HUDEP-2 (cell line): ENCODE measurements at regions not wholly inside any gene's neighbourhood (a gene's known extent, or its start where the extent isn't known, plus 50 kb on each side); places are given as distances from the start of the nearest gene placed in this dataset.

Experiments
- DNase-seq, 76 experiments: peaks; one replicate each; lab custom pipeline; 2025; ENCODE audit not compliant: unreplicated experiment in 76 of 76; lab: John Stamatoyannopoulos, UW

DNA sequence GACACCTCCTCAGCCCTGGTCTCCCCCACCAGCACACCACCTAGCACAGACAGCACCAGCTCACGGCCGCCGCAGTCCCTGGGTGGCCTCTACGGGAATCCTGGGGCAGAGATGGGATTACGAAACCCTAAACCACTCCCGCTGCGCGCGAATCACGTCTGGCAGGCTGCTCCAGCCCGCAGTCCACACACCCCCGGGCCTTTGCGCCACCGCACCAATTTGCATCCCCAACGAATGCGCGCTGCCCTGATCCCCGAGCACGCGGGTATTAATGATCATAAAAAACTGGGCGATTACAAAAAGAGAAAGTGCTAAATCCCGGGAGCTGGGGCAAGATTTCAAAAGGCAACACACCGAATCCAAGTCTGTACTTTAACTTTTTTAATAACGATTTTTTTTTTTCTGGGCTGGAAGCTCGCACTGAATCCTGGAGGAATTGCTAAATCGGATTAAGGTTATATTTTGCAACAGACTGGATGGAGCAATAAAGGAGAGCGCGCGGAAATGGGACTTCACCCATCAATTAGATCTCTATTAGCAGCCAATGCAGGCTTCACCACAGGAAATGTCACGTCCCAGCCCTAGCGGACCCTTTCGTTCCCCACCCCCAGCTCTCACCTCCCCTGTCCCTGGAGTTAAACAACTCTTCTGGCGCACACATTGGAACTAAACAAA, 69.8 kb upstream of the TMEM33 start:
- no peak for DNase-seq

DNA sequence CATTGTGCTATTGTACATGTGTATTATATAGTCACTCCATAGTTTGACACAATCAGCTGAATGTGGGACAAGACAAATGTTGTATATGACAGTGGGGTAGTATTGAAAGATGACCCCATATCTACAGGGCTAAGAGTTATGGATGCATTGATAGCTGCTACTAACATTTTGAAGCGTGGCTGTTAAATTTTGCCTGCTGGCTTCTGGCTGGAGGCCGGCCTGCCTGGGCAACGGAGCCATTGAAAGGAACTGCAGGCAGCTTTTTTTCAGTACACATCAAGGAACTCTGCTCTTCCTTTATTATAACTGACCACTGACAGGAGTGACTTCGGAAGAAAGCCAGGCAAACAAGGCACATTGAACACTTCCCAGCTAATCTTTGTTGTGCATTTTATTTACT, 76.1 kb upstream of the TMEM33 start:
- no peak for DNase-seq

DNA sequence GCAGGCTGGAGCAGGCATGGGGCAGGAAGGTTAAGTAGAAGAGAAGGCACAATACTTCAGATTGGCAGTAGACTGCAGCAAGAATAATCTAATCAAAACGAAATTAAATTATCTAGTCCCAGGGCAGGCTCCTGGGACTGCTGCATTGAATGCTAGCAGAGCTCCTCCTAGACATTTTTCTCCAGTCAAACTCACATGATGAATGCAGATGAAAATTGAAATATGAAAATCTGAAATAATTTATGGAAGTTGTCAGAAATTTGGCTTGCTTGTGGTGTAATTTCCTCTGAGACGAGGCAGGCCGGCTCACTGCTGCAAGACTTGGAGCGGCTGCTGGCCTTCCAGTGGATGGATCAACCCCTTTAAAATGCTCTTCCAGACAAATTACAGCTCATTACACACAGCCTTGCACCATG, 78.0 kb upstream of the TMEM33 start:
- DNase-seq: no peak

DNA sequence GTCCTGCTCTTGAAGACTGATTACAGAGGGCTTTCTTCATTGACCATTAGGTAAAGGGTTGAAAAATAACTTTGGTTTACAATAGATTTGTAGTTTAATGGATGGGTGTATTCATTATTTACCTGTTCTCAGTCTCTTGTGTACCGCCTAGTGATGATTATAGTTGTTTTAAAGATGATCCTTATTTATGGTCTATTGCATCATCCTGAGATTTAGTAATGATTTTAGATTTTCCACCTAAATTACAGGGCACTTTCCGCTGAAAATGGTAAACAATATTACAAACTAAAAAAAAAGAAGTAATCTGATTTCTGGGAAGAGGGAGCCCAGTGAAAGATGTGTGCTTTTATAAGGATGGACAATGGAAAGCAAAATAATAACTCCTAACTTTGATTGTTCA, 78.4 kb upstream of the TMEM33 start:
- DNase-seq: no peak

DNA sequence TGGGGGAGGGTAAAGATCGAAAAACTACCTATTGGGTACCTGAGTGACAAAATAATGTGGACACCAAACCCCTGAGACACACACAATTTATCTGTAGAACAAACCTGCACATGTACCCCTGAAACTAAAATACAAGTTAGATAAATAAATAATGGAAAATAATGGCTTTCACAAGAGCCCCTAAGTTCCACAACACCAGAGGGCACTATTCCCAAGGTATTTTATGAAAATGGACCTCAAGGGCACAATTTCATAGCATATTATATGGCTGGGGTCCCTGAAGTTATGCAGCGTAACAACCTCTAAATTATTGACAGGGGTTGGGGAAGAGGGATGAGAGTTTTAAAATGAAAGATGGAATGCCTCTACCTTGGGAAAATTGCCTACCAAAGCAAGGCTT, 81.3 kb upstream of the TMEM33 start:
- DNase-seq: no peak

DNA sequence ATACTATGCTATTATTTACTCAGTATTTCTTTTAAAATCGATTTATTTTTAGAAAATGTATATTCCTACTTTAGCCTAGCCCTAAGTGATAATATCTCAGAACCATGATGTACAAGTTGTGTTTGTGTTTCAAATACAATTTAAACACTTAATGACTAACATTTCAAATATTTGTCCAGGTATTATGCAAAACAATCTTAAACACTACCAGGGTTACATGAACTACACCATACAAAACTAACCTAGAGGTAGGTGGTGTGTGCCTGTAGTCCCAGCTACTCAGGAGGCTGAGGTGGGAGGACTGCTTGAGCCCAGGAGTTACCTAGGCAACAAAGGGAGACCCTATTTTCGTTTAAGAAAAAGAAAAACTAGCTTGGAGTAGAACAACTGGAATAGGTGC, 83.0 kb upstream of the TMEM33 start:
- DNase-seq: no peak

DNA sequence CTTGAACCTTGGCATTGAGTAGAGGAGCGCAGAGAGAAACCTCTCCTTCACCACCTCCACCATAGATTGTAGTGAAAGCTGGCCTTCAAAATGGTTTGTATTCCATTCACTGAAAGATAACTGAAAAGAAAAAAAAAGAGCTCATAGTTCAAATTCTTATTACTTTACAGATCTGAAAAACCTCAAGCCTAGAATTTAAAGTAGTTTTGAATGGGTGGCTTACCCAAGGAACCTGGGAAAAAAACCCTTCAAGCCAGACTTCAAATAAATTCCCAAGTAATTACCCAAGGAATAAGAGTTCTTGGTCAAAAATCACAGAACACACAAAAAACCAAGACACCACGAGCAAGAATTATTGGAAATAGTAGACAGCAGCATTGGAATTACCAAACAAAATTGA, 83.6 kb upstream of the TMEM33 start:
- no peak for DNase-seq

DNA sequence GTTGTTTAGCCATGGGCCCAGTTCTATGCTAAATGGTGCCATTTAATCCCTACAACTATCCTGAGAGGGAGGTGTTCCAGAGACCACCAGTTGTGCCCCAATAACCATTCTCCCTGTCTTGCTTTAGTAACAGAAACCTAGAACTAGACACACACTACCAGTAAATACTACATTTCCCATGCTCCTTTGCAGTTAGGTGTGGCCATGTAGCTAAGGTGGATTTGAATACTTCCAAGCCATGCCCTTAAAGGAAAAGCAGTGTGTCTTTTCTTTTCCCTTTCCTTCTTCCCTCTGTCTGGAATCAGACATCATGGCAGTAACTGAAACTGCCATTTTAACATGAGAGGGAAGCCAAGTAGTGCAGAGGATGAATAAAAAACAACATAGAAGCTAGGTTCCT, 90.9 kb upstream of the TMEM33 start:
- no peak for DNase-seq

DNA sequence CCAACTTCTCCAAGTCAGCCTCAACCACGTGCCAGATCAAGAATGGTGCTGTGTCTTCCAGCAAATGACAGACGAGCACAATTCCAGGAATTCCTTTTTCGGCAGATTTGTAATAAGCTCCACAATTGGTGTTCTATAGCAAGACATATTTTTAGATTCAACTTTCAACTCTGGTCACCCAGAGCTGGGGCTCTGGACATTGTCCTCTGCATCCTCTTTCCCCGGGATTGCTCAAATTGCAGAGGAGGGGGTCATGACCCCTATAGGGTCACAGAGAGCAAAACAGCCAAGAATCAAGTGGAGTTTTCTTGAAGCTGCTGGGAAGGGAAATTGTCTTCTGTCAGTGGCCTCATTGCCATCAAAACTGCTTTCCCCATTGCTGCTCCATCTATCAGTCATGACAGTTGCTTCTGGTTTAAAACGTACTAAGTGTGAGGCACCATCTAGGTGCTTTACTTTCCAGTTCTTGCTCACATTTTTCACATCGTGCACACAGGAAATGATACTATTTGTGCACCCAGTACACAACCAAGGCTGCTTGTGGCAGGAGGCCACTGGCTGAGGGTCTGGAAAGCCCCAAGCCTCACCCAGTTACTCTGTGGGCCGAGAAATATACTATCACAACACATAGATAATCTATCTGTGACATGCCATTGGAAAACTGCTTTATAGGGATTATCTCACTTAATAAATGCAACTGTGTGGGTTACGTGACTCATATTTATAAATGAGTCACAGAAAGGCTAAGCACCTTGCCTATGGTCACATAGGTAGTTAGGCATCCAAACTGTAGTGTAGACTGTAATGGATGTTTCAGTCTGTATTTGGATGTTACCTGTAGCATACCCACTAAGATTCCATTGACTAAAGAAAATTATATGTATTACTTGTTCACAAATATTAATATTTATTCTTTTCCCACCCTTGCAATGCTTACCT, 91.7 kb upstream of the PHOX2B start:
- DNase-seq: no peak

DNA sequence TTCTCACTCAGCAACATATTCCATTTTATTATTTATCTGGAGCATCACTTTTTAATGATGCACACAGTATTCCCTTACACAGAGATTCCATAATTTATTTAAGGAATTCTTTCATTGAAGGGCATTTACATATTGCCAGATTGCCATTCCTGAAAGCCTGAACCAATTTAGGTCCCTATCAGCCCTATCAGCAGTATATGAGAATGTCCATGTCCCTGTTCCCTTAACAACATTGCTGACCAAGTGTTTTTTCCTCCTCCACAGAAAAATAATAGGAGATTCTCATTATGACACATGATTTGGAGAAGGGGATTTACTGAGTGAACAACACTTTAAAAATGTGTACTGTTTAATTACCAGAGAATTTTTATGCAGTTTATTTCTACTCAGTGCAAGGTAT, 90.1 kb upstream of the PHOX2B start:
- no peak for DNase-seq

DNA sequence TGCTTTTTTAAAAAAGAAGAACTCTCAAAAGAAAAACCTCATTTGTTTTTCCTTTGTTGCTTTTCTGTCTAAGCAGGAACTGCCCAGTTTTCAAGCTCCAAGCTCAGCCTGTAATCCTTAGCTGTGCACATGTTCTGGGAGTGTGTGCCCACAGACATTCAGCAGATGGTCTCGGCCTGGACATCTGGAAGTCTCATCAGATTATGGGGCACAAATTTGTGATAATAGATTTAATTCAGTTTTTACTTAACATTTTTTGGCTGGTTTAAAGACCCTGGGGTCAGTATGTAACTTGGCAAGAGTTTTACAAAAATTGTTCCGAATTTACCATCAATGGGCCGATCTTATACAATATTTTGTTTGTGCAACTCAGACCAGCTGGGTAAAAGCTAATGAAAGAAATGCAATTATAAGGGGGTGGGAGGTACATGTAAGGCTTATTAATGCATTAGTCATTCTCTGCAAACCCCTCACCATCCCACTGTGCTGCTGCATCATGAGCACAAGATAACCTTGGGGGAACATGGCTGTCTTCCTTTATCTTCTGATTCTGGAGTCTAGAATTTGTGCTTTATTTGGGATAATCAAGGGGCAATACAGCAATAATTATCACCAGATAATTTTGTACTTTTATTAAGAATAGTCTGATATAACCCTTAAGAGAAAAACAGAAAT, 86.9 kb upstream of the PHOX2B start:
- DNase-seq: no peak

DNA sequence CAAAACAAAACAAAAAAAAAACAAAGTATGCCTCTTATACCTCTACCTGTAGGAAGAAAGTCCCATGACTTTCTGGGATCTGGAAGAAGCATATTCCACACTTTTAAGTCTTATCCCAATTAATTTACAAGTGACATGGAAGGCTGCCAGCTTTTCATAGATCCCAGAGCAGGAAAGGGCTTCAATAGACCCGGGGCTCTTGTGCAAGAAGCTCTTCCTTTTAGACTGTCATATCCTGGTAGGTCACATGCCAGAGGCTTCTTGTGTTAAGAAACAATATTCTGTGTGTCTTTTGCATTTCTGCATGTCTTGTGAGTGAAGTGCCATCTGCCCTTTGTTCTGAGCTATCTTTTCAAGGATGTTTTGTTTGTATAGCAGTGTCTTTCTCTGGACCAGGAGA, 84.4 kb upstream of the PHOX2B start:
- DNase-seq: no peak

DNA sequence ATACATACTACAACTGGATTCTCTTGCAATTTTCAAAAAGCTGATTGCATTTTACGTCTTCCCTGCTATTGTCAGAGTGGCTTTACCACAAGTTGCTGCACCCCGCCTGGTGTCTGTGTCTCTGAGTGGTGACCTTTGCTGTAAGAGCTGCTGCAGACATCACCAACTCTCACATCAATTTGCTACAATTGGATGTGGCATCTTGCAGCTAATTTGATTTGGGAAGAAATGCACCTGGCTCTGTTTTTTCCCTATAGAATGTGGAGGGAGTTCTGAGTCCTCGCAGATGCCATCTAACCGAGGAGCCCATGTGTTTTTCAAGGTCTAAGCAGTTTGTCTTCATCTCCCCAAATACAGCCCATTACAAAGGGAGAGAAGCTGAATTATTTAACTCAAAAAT, 73.8 kb upstream of the PHOX2B start:
- no peak for DNase-seq

DNA sequence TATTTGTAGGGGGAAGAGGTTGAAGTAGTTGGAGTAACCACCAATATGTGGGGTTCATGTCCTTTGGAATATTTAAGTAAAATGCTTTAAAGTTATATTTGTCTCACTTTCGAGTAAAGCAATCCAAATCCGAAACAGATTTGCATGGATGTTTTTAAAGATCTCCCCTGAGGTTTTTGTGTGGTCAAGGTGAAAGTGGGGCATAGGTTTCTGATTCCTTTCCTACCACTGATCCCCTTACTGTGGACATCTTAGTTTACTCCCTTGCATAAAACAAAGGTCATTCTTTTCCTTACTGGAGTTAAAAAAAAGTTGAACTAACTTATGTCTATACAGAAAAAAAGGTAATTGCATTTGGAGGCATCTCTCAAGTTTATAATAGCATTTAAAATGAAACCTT, 71.9 kb upstream of the PHOX2B start:
- DNase-seq: no peak

DNA sequence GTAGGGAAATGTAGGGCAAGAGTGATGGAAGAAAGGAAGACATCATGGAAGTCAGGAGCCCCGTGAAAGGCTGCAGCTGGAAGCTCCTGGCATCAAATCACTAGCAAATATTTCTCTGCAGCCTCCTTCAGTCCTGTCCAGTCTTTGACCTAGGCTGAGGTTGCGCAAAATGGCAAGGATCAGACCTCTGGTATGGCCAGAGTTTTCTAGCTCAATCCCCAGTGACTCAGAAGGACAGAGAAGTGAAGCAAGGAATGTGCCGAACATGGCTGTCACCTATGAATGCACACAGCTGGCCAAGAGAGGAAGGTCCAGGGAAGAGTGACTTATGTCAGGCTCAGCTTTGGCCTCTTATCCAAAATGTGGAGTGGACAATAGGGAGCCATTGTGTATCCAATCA, 71.1 kb upstream of the PHOX2B start:
- no peak for DNase-seq

DNA sequence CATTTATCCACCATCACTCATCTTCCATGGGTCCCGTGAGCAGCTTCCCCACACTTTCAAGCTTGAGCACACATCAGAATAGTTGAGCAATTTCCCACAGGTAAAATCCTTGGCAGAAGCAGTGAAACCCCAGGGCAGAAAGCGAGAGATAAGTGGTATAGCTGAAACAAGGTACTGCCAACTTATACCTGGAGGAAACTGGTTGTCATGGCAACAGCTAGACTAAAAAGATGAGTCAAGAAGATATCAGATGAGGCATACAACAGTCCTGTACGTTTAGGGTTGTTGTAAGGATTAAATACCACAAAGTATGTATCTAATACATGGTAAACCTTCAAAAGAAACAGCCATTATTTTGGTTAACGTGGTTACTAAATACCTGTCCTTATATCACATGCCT, 66.9 kb upstream of the PHOX2B start:
- no peak for DNase-seq

DNA sequence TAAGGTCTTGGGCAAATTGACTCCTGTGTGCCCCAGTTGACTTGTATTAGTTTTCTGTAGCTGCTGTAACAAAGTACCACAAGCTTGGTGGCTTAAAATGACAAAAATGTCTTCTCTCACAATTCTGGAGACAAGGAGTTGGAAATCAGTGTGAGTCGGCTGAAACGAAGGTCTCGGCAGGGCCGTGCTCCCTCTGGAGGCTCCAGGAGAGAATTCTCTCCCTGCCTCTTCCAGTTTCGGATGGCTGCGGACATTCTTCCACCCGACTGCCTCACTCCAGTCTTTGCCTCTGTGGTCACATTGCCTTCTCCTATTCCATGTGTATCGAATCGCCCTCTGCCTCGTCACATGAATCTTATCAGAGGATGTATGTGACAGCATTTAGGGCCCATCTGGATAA, 66.0 kb upstream of the PHOX2B start:
- no peak for DNase-seq

DNA sequence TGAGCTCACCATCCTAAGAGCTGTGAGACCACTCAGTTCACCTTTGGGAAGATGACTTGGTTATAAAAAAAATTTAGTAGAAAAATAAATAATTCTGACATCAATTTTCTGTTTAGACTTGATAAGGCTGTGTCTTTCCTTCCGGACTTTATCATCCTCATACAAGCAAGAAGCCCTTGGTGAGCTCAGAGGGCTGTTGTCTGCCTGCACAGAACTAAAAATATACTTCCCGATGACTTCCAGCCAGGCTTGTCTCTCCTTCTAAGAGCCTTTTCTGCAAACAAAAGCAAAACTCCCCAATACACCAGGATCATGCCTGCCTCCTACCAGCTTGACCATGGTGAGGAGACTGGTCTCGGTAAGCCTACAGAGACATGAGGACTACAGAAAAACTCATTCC, 58.3 kb upstream of the PHOX2B start:
- no peak for DNase-seq

DNA sequence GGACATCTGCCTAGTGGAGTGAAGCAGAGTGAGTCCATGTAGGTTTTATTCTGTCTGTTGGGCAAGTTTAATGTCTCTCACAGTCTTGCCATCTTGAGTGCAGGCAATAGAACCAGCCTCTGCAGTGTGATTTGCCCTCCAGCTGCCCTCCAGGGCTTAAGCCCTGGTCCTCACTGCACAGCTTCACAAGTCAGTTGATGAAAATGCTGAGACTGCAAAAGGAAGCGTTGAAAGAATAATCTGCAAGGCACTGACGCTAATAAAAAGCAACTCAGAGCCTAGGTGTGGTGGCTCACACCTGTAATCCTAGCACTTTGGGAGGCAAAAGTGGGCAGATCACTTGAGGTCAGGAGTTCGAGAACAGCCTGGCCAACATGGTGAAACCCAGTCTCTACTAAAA, 54.1 kb upstream of the PHOX2B start:
- no peak for DNase-seq

DNA sequence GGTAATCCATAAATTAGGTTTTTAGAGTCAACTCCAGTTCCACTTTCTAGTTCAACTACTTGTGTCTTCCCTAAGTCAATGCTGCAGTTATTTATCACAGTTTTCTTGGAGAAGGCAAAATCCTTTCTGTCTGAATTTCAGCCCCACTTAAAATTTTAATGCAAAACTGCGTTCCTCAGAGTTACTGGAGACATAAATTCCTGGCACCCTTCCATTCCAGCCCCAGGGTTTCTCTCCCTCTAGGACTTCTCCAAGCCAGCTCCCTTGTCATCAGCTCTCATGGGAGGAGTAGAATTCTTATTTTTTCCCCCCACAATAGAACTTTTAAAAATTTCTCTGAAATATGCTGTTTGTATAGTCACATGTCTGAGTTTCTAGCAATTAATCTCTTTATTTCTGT, 50.6 kb upstream of the PHOX2B start:
- no peak for DNase-seq
